Heart right ventricle (tissue), 16 donors: ENCODE measurements at regions not wholly inside any gene's neighbourhood (a gene's known extent, or its start where the extent isn't known, plus 50 kb on each side); places are given as distances from the start of the nearest gene placed in this dataset.

Experiments used
- ATAC-seq, 8 donors: fragments of 200-7000 bp; cut with Tn5 transposase; one replicate each; pipeline ENCODE4 v1.9.1; 2020; ENCODE audit warnings: mild to moderate bottlenecking in 8 of 8, moderate library complexity in 8 of 8, moderate number of reproducible peaks in 1 of 8
- DNase-seq, 2 donors: peaks; one replicate each; pipeline ENCODE4 v3.0.0-alpha.2; 2020
- H3K27ac ChIP-seq, 10 donors: fragments of 200-600 bp; sonication (generic) in 2 of 10; one replicate each; pipeline versions ENCODE4 v1.5.0 to v1.8.0; 2020 to 2022; ENCODE audit warnings: mild to moderate bottlenecking in 3 of 10
- H3K27me3 ChIP-seq, 7 donors: fragments of 200-600 bp; one replicate each; pipeline ENCODE4 v1.8.0; 2021 to 2022; ENCODE audit warnings: mild to moderate bottlenecking in 2 of 7
- H3K36me3 ChIP-seq, 9 donors: fragments of 200-600 bp; sonication (generic) in 1 of 9; one replicate each; pipeline versions ENCODE4 v1.5.0 to v1.8.0; 2020 to 2022; ENCODE audit warnings: mild to moderate bottlenecking in 2 of 9
- H3K4me1 ChIP-seq, 9 donors: fragments of 200-600 bp; sonication (generic) in 1 of 9; one replicate each; pipeline versions ENCODE4 v1.5.0 to v1.8.0; 2020 to 2022; ENCODE audit warnings: mild to moderate bottlenecking in 4 of 9
- H3K4me3 ChIP-seq, 10 donors: fragments of 200-600 bp; sonication (generic) in 2 of 10; one replicate each; pipeline versions ENCODE4 v1.5.0 to v1.8.0; 2020 to 2022; ENCODE audit warnings: mild to moderate bottlenecking in 7 of 10, moderate library complexity in 2 of 10
- H3K9me3 ChIP-seq, 11 donors: fragments of 200-600 bp in 10 of 11; sonication (generic) in 2 of 11; one replicate each; pipeline versions ENCODE4 v1.5.0 to v1.8.0; 2013 to 2022; ENCODE audit warnings: mild to moderate bottlenecking in 2 of 11, control low read depth in 1 of 11, moderate library complexity in 1 of 11
- CTCF ChIP-seq, 9 donors: fragments of 200-600 bp; sonication (generic) in 2 of 9; IDR thresholded peaks; one replicate each; pipeline versions ENCODE4 v1.5.0 to v1.8.0; 2021 to 2022; ENCODE audit warnings: antibody characterized with exemption in 9 of 9, mild to moderate bottlenecking in 5 of 9, moderate library complexity in 1 of 9
- WGBS, 2 donors: extraction: QIAGEN DNeasy Blood & Tissue Kit; methylation state at CpG; one replicate each; pipeline ENCODE4 v1.1.7; 2013; ENCODE audit warnings: inconsistent platforms in 1 of 2; 5-methylcytosine and 5-hydroxymethylcytosine counted together
- intact Hi-C, 10 donors: fragments of 100-400 bp; cut with DNase I; formaldehyde crosslinking; loops; one replicate each; pipeline versions ENCODE4 v1.11.1 to v1.14.2; 2022
- donor health status: Arrhythmogenic right ventricular cardiomyopathy.
- donor health status: ischemic (EF 13 %, LVEDD 7.1; RV severe dilation, severe dysfunction).
- donor health status: healthy with polysubstance abuse.
- donor health status: DM: no; HTN: yes; CAD: no.
- donor health status: DM: no; HTN: no; CAD: no.
- donor health status: ischemic (EF 25% LVEDD 6.9; RV normal size, moderate dysfunction).
- donor health status: ischemic (EF 25% LVEDD 5.7; RV mildly dilated, moderate dysfunction).
- donor health status: healthy.
- donor health status: DM: yes; HTN: yes; CAD: no.
- donor health status: Ischemic cardiomyopathy.
- donor health status: ischemic (EF 35%, LVEDD 5.7; RV mildly dilated, moderate dysfunction).
- donor health status: nonischemic (EF 11% LVEDD 7.7; RV severe dilation, severe dysfunction).
- donor health status: DM: yes; HTN: yes; CAD: no.
- donor health status: PGD.
- donor health status: ischemic (EF 29% LVEDD 5.4; RV normal size, mild dysfunction).
- donor health status: nonischemic (EF 23%, LVEDD 6.1; RV moderate dilation, normal function).

GRCh38 chr6:97656236-97656635 is 373.2 kb upstream of the MMS22L start:
- H3K36me3 ChIP-seq, result no peaks in the 10 kb centered on the region
- H3K27ac ChIP-seq, result no peak overlapping the region
- TF ChIP-seq CTCF (IDR thresholded peaks at IDR 0.05), result no peak
- DNase-seq (no peak), ATAC-seq (no peak)
- H3K9me3 ChIP-seq, result peaks cover 0 to 3% (median 0%) of the 10 kb centered on the region in 11 donors
- WGBS, 2 donors, result 59 to 60% methylated on average over 1 of the region's 1 CpG
- H3K27me3 ChIP-seq, result no peaks in the 10 kb centered on the region
- intact Hi-C loops, result no loop called here
- no peak overlapping the region for H3K4me3 ChIP-seq
- H3K4me1 ChIP-seq, result no peaks in the 10 kb centered on the region

- DNase-seq, result no peak
- no peak for TF ChIP-seq CTCF (IDR thresholded peaks at IDR 0.05)
- WGBS, 2 donors, result 63 to 68% methylated on average over 8 of the region's 8 CpGs
Observed at GRCh38 chr6:97656706-97657350, 373.8 kb upstream of the MMS22L start.

GRCh38 chr6:97658090-97658489 is 375.1 kb upstream of the MMS22L start:
- no peak overlapping the region for H3K4me3 ChIP-seq
- intact Hi-C loops, result no loop called here
- 36 to 68% methylated on average over 2 of the region's 2 CpGs for WGBS, 2 donors
- no peak for TF ChIP-seq CTCF (IDR thresholded peaks at IDR 0.05)
- H3K27ac ChIP-seq, result no peak overlapping the region
- H3K36me3 ChIP-seq, result no peaks in the 10 kb centered on the region
- DNase-seq, result no peak
- no peak for ATAC-seq
- no peaks in the 10 kb centered on the region for H3K4me1 ChIP-seq
- H3K27me3 ChIP-seq, result no peaks in the 10 kb centered on the region
- H3K9me3 ChIP-seq, result no peaks in the 10 kb centered on the region

More at GRCh38 chr6:97656706-97657350, 373.8 kb upstream of the MMS22L start:
- Histone ChIP-seq H3K4me3 (no peak overlapping the region), H3K36me3 (no peaks in the 10 kb centered on the region), H3K9me3 (no peaks in the 10 kb centered on the region), H3K4me1 (no peaks in the 10 kb centered on the region), H3K27me3 (no peaks in the 10 kb centered on the region), H3K27ac (no peak overlapping the region)
- no peak for ATAC-seq
- intact Hi-C loops, result no loop called here

- intact Hi-C loops, result no loop called here
- H3K4me1 ChIP-seq, result peaks cover 0 to 2% (median 0%) of the 10 kb centered on the region in 9 donors
- H3K9me3 ChIP-seq, result no peaks in the 10 kb centered on the region
- H3K27ac ChIP-seq, result no peak overlapping the region
- H3K27me3 ChIP-seq, result no peaks in the 10 kb centered on the region
- no peak overlapping the region for H3K4me3 ChIP-seq
- H3K36me3 ChIP-seq, result no peaks in the 10 kb centered on the region
- ATAC-seq, result no peak
- TF ChIP-seq CTCF (IDR thresholded peaks at IDR 0.05), result no peak
- no peak for DNase-seq
Observed at GRCh38 chr6:97663252-97663651, 380.2 kb upstream of the MMS22L start.
